ENCODE measurements at regions not wholly inside any gene's neighbourhood (a gene's known extent, or its start where the extent isn't known, plus 50 kb on each side); places are given as distances from the start of the nearest gene placed in this dataset.

DNA sequence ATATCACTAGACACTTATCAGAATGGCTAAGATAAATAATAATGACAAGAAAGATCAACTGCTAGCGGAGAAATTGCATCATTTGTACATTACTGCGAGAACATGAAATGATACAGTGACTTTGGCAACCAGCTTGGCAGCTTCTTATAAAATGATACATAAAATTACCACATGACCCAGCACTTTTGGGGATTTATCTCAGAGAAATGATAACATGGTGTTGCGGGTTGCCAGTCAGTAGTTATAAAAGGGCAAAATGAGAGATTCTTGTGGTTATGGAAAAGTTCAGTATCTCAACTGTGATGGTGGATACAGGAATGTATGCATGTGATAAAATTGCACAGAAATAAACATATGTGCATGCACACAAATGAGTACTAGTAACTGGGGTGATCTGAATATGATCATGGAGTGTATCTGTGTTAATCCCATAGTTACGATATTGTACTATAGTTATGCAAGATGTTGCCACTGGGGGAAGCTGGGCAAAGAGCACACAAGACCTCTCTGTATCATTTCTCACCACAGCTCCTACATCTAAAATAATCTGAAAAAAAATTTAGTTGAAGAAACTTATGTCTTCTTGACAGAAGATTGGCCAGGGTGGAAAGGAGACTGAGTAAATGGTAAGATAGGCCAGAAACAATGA lies 128.9 kb downstream of the NXNL2 start:
- Mint-ChIP-seq H3K27me3 (ENCODE audit: insufficient read depth, unreplicated experiment) (no peaks in the 10 kb centered on the region), H3K4me1 (ENCODE audit: insufficient read depth, unreplicated experiment) (no peaks in the 10 kb centered on the region), H3K27ac (ENCODE audit: low read depth, unreplicated experiment) (no peak overlapping the region), H3K36me3 (ENCODE audit: insufficient read depth, unreplicated experiment) (no peaks in the 10 kb centered on the region), H3K4me3 (ENCODE audit: unreplicated experiment) (no peak overlapping the region), H3K9me3 (ENCODE audit: unreplicated experiment) (no peaks in the 10 kb centered on the region)
- no peak for DNase-seq (ENCODE audit: unreplicated experiment)
- BruUV-seq (replicated peaks) = no TSS peak
- TF ChIP-seq, protein P1, sequence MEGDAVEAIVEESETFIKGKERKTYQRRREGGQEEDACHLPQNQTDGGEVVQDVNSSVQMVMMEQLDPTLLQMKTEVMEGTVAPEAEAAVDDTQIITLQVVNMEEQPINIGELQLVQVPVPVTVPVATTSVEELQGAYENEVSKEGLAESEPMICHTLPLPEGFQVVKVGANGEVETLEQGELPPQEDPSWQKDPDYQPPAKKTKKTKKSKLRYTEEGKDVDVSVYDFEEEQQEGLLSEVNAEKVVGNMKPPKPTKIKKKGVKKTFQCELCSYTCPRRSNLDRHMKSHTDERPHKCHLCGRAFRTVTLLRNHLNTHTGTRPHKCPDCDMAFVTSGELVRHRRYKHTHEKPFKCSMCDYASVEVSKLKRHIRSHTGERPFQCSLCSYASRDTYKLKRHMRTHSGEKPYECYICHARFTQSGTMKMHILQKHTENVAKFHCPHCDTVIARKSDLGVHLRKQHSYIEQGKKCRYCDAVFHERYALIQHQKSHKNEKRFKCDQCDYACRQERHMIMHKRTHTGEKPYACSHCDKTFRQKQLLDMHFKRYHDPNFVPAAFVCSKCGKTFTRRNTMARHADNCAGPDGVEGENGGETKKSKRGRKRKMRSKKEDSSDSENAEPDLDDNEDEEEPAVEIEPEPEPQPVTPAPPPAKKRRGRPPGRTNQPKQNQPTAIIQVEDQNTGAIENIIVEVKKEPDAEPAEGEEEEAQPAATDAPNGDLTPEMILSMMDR (IDR thresholded peaks at IDR 0.05; ENCODE audit: unreplicated experiment) = no peak
- ChIA-PET POLR2A (no interaction called here), CTCF (no interaction called here)
- intact Hi-C loops (cut with micrococcal nuclease) = loop anchor here (5.0 kb wide), 1 partner anchor 613 kb away; no protein-coding TSS in a partner anchor

DNA sequence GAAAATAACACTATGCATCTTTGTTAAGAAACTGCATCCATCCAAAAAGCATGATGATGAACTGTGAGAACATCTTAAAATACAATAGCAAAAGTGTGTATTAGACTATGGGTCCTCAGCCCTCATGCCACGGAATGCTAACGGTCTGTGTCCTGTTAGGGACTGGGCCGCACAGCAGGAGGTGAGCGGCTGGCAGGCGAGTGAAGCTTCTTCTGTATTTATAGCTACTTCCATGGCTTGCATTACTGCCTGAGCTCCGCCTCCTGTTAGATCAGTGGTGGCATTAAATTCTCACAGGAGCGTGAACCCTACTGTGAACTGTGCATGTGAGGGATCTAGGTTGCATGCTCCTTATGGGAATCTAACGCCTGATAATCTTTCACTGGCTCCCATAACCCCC lies 129.8 kb downstream of the NXNL2 start:
- intact Hi-C loops (cut with micrococcal nuclease) = loop anchor here (5.0 kb wide), 1 partner anchor 613 kb away; no protein-coding TSS in a partner anchor
- DNase-seq (ENCODE audit: unreplicated experiment) = no peak
- CTCF ChIA-PET = interaction anchor here (0.5 to 0.9 kb wide), 2 partner anchors 18 to 70 kb away, joined by 3 read pairs; no protein-coding TSS in a partner anchor
- BruUV-seq (replicated peaks) = no TSS peak
- no peaks in the 10 kb centered on the region for H3K27me3 Mint-ChIP-seq (ENCODE audit: insufficient read depth, unreplicated experiment)
- TF ChIP-seq, protein P1 (IDR thresholded peaks at IDR 0.05; ENCODE audit: unreplicated experiment) = no peak
- H3K9me3 Mint-ChIP-seq (ENCODE audit: unreplicated experiment) = no peaks in the 10 kb centered on the region
- POLR2A ChIA-PET = no interaction called here
- no peaks in the 10 kb centered on the region for H3K4me1 Mint-ChIP-seq (ENCODE audit: insufficient read depth, unreplicated experiment)
- H3K36me3 Mint-ChIP-seq (ENCODE audit: insufficient read depth, unreplicated experiment) = no peaks in the 10 kb centered on the region
- H3K4me3 Mint-ChIP-seq (ENCODE audit: unreplicated experiment) = no peak overlapping the region
- H3K27ac Mint-ChIP-seq (ENCODE audit: low read depth, unreplicated experiment) = no peak overlapping the region

DNA sequence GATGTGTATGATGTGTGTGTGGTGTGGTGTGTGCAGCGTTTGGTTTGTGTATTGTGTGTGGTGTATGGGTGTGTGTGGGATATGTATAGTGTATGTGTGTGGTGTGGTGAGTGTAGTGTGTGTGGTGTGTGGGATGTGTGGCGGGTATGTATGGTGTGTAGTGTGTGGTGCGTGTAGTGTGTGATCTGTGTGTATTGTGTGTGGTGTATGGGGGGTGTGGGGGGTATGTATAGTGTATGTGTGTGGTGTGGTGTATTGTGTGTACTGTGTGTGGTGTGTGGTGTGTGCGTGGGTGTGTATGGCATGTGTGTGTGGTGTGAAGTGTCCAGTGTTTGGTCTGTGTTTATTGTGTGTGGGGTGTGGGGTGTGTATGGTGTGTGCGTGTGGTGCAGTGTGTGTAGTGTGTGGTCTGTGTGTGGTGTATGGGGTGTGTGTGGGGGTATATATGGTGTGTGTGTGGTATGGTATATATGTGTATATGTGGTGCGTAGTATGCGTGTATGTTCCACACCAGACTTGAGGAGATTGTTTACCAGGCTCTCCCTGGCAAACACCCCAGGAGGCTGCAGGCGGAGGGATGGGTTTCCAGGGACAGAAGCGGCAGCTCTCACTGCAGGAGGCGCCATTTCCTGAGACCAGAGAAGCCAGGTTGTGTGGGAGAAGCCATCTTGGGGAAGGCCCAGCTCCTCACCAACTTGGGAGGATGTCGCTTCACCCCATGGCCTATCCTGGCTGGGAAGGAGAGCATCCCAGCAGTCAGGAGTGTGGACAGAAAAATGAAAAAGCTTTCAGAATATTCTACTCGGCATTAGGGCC lies 138.1 kb downstream of the NXNL2 start:
- no peak for DNase-seq (ENCODE audit: unreplicated experiment)
- Mint-ChIP-seq H3K4me1 (ENCODE audit: insufficient read depth, unreplicated experiment) (no peaks in the 10 kb centered on the region), H3K36me3 (ENCODE audit: insufficient read depth, unreplicated experiment) (no peaks in the 10 kb centered on the region), H3K4me3 (ENCODE audit: unreplicated experiment) (no peak overlapping the region), H3K27ac (ENCODE audit: low read depth, unreplicated experiment) (no peak overlapping the region), H3K9me3 (ENCODE audit: unreplicated experiment) (no peaks in the 10 kb centered on the region), H3K27me3 (ENCODE audit: insufficient read depth, unreplicated experiment) (no peaks in the 10 kb centered on the region)
- TF ChIP-seq, protein P1 (IDR thresholded peaks at IDR 0.05; ENCODE audit: unreplicated experiment) = no peak
- no TSS peak for BruUV-seq (replicated peaks)
- ChIA-PET POLR2A (no interaction called here), CTCF (interaction anchor here (0.6 kb wide), 1 partner anchor 610 kb away, joined by 3 read pairs; no protein-coding TSS in a partner anchor)
- intact Hi-C loops (cut with micrococcal nuclease) = no loop called here

DNA sequence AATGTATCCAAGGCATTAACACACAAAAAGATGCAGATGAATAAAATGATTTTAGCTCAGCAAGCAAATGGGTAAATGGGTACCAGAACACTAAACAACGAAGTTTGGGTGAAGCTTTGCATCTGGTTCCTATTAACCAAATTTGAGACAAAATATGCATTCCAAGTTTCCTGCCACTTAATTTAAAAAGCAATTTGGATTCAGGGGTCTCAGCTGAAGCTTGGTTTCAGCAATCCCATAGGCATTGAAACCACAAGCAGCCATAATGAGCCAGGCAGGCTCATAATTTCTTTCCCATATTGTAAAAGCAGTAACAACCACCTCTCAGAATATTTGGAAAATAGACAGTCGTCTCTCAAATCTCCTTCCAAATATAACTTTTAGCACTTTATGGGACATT lies 138.9 kb downstream of the NXNL2 start:
- Mint-ChIP-seq H3K4me1 (ENCODE audit: insufficient read depth, unreplicated experiment) (no peaks in the 10 kb centered on the region), H3K36me3 (ENCODE audit: insufficient read depth, unreplicated experiment) (no peaks in the 10 kb centered on the region), H3K4me3 (ENCODE audit: unreplicated experiment) (no peak overlapping the region), H3K27ac (ENCODE audit: low read depth, unreplicated experiment) (no peak overlapping the region), H3K9me3 (ENCODE audit: unreplicated experiment) (no peaks in the 10 kb centered on the region), H3K27me3 (ENCODE audit: insufficient read depth, unreplicated experiment) (no peaks in the 10 kb centered on the region)
- ChIA-PET POLR2A (no interaction called here), CTCF (interaction anchor here (0.6 kb wide), 1 partner anchor 609 kb away, joined by 3 read pairs; no protein-coding TSS in a partner anchor)
- DNase-seq (ENCODE audit: unreplicated experiment) = no peak
- TF ChIP-seq, protein P1 (IDR thresholded peaks at IDR 0.05; ENCODE audit: unreplicated experiment) = no peak
- BruUV-seq (replicated peaks) = no TSS peak
- intact Hi-C loops (cut with micrococcal nuclease) = no loop called here
